ENCODE measurements at regions not wholly inside any gene's neighbourhood (a gene's known extent, or its start where the extent isn't known, plus 50 kb on each side); places are given as distances from the start of the nearest gene placed in this dataset.

DNA sequence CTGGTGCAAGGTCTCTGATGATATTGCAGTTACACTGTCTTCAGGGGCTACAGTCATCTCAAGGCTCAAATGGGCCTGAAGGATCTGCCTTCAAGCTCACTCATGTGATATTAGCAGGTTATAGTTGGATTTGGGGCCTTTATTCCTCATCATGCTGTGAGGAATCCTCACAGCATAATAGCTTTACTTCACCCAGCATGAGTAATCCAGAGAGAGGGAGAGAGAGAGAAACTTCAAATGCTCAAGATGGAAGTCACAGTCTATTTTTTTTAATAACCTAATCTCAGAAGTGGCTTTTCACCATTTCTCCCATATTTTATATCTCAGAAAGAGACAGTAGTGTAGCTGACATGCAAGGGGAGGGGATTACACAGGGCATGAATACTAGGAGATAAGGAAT, 658.7 kb downstream of the EPHA4 start:
- no peaks in the 10 kb centered on the region for H3K4me1 ChIP-seq (replicated peaks in 1 of 2; ENCODE audit: control insufficient read depth in 2 of 2, insufficient read depth in 2 of 2, low read length in 2 of 2)
- no peak overlapping the region for H3K27ac ChIP-seq (ENCODE audit: extremely low read depth, low read depth, low read length)
- in situ Hi-C loops (cut with MboI), result no loop called here
- no peaks in the 10 kb centered on the region for H3K79me2 ChIP-seq (ENCODE audit: control insufficient read depth, insufficient read depth, low read length)
- TF ChIP-seq ZFX (CRISPR knock-in tag; IDR thresholded peaks at IDR 0.05) (no peak), HOXB6 (CRISPR knock-in tag; IDR thresholded peaks at IDR 0.05; ENCODE audit: borderline replicate concordance) (no peak), ZNF280A (IDR thresholded peaks at IDR 0.05; ENCODE audit: low read depth, partially characterized antibody) (no peak), ZNF778 (CRISPR knock-in tag; IDR thresholded peaks at IDR 0.05) (no peak), BDP1 (IDR thresholded peaks at IDR 0.05; ENCODE audit: insufficient read depth, insufficient read length) (no peak), ELF2 (CRISPR knock-in tag; IDR thresholded peaks at IDR 0.05) (no peak), SMARCB1 (IDR thresholded peaks at IDR 0.05; ENCODE audit: insufficient read length, low read depth) (no peak), ATF7 (IDR thresholded peaks at IDR 0.05) (no peak), ARNT (IDR thresholded peaks at IDR 0.05) (no peak), HNRNPLL (IDR thresholded peaks at IDR 0.05; ENCODE audit: low read depth, low read length, poor library complexity, severe bottlenecking) (no peak), PHF21A (IDR thresholded peaks at IDR 0.05; ENCODE audit: borderline replicate concordance, low read depth) (no peak)
- TF ChIP-seq, protein P1, sequence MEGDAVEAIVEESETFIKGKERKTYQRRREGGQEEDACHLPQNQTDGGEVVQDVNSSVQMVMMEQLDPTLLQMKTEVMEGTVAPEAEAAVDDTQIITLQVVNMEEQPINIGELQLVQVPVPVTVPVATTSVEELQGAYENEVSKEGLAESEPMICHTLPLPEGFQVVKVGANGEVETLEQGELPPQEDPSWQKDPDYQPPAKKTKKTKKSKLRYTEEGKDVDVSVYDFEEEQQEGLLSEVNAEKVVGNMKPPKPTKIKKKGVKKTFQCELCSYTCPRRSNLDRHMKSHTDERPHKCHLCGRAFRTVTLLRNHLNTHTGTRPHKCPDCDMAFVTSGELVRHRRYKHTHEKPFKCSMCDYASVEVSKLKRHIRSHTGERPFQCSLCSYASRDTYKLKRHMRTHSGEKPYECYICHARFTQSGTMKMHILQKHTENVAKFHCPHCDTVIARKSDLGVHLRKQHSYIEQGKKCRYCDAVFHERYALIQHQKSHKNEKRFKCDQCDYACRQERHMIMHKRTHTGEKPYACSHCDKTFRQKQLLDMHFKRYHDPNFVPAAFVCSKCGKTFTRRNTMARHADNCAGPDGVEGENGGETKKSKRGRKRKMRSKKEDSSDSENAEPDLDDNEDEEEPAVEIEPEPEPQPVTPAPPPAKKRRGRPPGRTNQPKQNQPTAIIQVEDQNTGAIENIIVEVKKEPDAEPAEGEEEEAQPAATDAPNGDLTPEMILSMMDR (IDR thresholded peaks at IDR 0.05 in 2 of 3, conservative IDR thresholded peaks at IDR 0.05 in 1 of 3; ENCODE audit: insufficient read depth in 2 of 3, low read depth in 1 of 3, low read length in 3 of 3), result no peak
- H3K9me1 ChIP-seq (ENCODE audit: control insufficient read depth, insufficient read depth, low read length), result no peaks in the 10 kb centered on the region
- no peak for FAIRE-seq
- H3K4me2 ChIP-seq (ENCODE audit: insufficient read depth, low read length), result no peak overlapping the region
- no peaks in the 10 kb centered on the region for H3K36me3 ChIP-seq (ENCODE audit: control insufficient read depth, insufficient read depth, low read length)
- H2AFZ ChIP-seq (ENCODE audit: low read depth, low read length), result no peak overlapping the region
- H3K9ac ChIP-seq (ENCODE audit: insufficient read depth in 1 of 2, low read depth in 2 of 2, low read length in 2 of 2), result no peak overlapping the region
- no TSS peak for BruUV-seq (replicated peaks)
- peaks cover 3% of the 10 kb centered on the region; the same call in 1 of the 2 replicates for H3K9me3 ChIP-seq (replicated peaks; ENCODE audit: control insufficient read depth, insufficient read depth, low read depth, low read length)
- intact Hi-C loops (cut with micrococcal nuclease), result no loop called here
- no peak for ATAC-seq
- no peaks in the 10 kb centered on the region for H3K27me3 ChIP-seq (ENCODE audit: control insufficient read depth in 2 of 2, insufficient read depth in 2 of 2, low read length in 2 of 2)
- ChIA-PET POLR2A (no interaction called here), CTCF (ENCODE audit: low intra/inter-chr PET ratio) (no interaction called here)
- H4K20me1 ChIP-seq (replicated peaks; ENCODE audit: control insufficient read depth, insufficient read depth, low read length), result no peaks in the 10 kb centered on the region
- DNase-seq (ENCODE audit: extremely low read depth in 1 of 4, low spot score in 3 of 4), result no peak
- no peak overlapping the region for H3K4me3 ChIP-seq

Measured in K562 (cell line).